Activated T-cell treated with anti-CD3 and anti-CD28 coated beads, Interleukin-2, amount 50 U/mL, for 1 hour (primary cell): ENCODE measurements at regions not wholly inside any gene's neighbourhood (a gene's known extent, or its start where the extent isn't known, plus 50 kb on each side); places are given as distances from the start of the nearest gene placed in this dataset.
"Not testable (repeated sequence)": the region's sequence is repeated elsewhere in the genome, so short reads cannot be mapped to it uniquely, and the experiment has no call there.

Experiments used
- DNase-seq: peaks from one replicate; pipeline ENCODE4 v3.0.0-alpha.2; 2020

DNA sequence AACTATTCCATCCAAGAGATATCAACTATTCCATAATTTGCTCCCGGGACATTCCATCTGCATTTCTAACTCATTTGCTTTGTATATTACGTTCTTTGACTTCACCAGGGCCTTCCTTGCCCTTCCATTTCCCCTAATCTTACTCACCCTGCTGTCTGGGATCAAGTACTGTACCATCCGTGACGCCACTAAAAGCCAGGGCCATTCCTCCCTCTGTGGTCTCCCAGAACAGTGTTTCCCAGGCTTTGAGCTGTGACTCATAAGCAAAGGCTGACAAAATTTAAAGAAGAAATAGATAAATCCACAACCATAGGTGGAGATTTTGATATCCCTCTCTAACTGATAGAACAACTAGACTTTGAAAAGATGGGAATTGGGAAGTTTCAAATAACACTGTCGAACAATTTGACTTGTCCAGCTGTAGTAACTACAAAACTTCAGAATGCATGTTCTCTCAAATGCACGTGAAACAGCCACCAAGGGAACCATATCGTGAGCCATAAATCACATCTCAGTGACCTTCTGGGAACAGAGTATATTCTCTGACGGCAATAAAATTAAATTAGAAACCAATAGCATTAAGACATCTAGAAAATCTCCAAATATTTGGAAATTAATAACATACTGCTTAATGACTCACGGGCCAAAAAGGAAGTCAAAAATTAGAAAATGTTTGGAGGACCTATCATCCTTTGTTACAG is 501.0 kb downstream of the SETD4 start:
- no peak for DNase-seq

DNA sequence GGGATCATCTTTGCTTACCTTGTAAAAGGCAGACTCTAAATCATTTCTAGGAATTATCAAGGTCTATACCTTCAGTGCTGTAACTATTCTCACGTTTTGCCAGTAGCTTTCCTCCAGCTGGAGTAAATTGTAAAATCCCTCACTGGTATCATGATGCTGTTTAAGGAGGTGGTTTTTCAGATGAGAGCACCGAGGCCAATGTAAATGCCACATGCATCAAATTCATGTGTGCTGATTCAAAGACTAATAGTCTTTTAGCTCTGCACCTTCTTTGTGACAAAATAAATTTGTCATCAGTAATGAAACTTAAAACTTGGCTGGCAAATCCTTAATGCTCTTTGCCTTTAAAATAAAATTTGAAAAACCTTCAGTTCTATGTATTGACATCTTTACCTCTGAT is 503.8 kb downstream of the SETD4 start:
- DNase-seq, result no peak

- not testable (repeated sequence) for DNase-seq
Measured at GRCh38 chr21:35552483-35552882, 503.4 kb upstream of the RUNX1 start.

GRCh38 chr21:35548904-35549615 is 500.0 kb upstream of the RUNX1 start:
- no peak for DNase-seq

DNA sequence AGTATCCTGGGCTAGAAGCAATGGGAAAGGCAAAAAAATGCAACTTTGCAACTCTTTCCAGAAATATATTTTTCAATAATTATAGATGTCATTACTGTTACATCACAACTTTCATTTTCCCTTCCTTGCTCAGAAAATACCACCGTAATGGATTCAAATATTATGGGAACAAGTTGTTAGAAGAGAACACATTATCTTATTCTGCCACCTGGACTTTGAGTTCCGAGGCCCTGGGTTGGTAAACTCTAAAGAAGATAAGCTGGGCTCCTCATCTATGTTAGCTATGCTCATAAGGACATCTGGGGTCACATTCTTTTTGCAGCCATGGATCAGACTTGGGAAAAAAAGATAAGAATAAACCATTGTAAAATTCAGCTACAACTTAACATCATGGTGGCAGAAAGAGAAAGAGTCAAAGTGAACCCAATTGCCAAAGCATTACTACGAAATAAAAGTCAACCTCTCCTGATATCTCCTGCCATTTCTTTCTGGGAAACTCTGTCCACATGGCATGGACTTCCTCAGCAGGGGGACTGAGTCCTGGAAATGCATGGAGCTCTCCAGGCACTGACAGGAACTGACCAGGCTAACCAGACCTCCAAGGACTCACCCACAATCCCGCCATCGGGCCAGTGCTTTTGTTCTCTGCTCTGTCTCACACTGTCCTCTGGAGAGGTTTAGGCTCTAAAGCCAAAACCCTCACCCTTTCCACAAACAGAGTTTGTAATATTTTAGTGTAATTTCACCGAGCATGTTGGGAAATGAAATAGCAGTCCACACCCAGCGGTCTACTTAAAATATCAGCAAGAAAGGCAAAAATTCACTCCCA is 499.1 kb upstream of the RUNX1 start:
- DNase-seq, result no peak

DNA sequence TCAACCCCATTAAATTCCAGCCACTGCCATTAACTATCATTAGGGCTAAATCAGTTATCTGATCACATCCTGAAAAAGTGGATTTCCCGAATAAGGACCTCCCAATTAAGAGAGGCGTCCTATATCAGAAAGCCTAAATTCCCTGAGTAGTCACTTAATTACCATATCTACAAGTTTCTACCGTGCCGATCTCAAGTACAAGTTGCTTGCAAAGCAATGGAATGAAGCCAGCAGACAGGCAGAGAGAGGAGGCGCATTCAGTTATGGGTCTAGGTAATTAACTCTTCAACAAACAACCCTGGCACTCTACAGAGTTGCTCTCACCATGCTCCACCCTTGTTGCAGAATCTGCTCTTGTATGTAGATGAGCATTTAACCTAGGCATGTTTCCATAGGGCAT is 494.6 kb upstream of the RUNX1 start:
- no peak for DNase-seq

GRCh38 chr21:35540950-35541638 is 492.0 kb upstream of the RUNX1 start:
- DNase-seq, result no peak

DNA sequence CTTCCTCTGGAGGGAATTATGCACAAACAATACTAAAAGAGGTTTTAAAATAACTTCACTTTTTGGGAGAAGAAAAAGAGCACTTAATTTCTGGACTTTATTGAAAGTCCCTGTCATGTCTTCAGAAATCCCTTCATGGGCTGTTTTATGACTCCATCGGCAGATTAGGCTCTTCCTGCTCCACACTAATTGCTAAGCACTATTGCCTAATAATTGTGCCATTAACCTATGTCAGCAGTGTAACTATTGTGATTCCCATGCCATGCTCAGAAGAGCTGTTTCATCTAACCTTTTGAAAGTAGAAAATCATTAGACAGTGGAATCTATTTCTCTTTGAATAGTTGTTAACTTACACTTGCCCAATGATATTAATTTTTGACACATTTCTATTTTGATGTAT is 489.3 kb upstream of the RUNX1 start:
- DNase-seq, result no peak

- no peak for DNase-seq
Measured at GRCh38 chr21:35537604-35538003, 488.5 kb upstream of the RUNX1 start.

GRCh38 chr21:35533893-35534292 is 484.8 kb upstream of the RUNX1 start:
- DNase-seq, result no peak

GRCh38 chr21:35530766-35531165 is 481.7 kb upstream of the RUNX1 start:
- DNase-seq, result no peak

DNA sequence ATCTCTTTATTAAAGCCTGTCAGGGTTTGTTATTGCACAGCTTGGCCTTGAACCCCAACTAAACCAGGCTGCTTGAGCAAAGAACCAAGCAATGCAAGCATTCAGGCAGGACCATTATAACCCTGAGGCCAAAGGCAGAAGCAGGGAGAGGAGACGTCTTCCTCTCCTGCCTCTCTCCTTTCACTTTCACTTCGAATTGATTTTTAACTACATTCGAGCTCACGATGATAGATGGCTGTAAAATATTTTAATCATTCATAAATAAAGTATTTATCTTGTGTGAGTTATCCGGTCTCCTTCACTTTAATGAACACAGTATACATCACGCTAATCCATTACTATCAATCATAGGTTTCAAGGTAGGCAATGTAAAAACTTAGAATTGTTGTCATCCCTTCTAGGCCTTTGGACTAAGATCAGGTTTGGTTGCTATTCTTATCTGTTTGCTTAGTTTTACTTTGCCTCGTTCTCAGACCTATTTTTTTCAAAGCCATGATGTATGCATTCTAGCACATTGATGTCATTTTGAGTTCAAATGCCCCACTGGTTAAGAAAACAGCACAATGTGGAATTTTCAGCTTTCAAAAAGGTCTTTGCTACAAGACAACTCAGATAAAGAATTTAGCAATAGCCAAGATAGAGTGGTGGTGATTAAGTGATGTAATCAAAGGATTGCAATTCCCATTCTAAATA is 480.2 kb upstream of the RUNX1 start:
- DNase-seq, result no peak

DNA sequence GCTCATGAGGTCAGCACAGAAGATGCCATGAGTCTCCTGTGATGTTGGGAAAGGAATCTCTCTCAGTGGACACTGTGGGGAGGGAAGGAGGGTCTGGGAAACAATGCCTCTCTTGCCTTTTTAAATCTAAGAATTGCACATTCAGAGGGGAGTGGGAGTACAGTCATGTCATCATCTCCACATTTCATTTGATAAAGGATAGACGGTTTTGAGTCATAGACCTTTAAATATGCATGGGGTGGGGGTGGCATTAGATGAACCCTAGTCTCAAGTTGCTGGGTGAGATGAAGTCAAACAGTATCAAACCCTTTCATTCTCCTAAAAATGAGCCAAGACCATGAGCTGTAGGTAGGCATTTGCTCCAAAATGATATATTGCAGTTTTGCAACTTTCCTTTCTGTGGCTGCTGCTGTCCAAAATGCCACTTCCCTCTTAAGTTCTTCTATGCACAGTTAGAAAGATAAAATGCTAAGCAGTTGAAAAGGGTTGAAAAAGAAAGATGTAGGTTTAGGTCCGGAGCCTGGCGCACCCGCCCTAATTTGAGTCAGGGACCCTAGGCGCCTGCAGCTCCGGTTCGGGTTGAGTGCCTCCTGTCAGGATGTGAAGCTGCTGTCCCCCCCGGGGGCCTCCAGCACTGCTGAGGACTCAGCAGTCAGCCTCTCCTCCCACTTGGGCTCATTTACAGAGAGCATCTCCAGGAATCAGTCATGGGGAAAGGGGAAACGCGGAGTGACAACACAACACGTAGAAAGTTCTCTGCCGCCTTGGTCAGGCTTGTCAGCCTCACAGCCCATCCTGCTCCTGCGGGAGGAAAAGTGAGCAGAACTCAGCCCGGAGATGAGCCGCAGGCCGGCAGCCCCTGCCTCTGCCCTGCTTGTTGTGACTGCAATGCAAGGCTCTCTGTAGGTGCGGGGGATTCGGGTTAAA is 479.3 kb upstream of the RUNX1 start:
- peak; percentile 53 for DNase-seq

GRCh38 chr21:35527358-35527757 is 478.3 kb upstream of the RUNX1 start:
- no peak for DNase-seq

- DNase-seq, result no peak
Measured at GRCh38 chr21:35525443-35525842, 476.3 kb upstream of the RUNX1 start.

GRCh38 chr21:35521852-35522505 is 472.9 kb upstream of the RUNX1 start:
- DNase-seq, result no peak

DNA sequence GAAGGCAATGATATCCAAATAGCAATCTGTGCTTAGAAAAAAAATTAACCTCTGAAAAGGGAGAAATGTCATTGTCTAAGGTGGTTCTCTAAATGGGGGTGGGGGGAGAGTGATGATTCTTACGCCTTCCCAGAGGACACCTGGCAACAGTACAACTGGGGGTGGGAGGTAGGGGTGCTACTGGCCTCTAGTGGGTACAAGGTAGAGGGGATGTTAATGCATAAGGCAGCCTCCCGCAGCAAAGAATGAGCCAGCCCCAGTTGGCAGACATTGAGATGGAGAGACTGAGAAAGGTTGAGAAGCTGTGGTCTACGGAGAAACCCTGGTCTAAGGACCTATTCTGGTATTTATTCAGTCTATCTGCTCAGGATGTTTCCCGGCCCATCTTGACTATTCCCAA is 472.2 kb upstream of the RUNX1 start:
- DNase-seq, result no peak

DNA sequence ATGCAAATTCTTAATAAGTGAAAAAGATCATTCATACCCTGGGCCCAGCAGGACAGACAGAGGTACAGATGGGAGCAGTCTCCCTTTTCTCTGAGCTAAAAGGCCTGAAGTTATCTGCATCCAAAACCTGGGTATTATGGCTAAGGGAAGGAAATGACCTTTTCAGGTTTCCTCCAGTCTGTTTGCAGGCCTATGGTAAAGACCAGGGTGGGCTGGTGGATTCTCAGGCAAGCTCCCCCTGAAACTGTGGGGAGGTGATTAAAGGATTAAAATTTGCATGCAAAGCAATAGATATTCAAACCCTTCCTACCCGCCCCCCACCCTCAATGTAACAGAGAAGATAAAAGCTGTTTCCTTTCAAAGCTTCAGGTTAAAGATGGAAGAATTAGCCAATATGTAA is 471.8 kb upstream of the RUNX1 start:
- no peak for DNase-seq

GRCh38 chr21:35520302-35520701 is 471.2 kb upstream of the RUNX1 start:
- DNase-seq, result no peak

- DNase-seq, result no peak
Measured at GRCh38 chr21:35517865-35518264, 468.8 kb upstream of the RUNX1 start.

- DNase-seq, result not testable (repeated sequence)
Measured at GRCh38 chr21:35516292-35516691, 467.2 kb upstream of the RUNX1 start.
